ENCODE measurements at regions not wholly inside any gene's neighbourhood (a gene's known extent, or its start where the extent isn't known, plus 50 kb on each side); places are given as distances from the start of the nearest gene placed in this dataset.
"Not testable (repeated sequence)": the region's sequence is repeated elsewhere in the genome, so short reads cannot be mapped to it uniquely, and the experiment has no call there.

DNA sequence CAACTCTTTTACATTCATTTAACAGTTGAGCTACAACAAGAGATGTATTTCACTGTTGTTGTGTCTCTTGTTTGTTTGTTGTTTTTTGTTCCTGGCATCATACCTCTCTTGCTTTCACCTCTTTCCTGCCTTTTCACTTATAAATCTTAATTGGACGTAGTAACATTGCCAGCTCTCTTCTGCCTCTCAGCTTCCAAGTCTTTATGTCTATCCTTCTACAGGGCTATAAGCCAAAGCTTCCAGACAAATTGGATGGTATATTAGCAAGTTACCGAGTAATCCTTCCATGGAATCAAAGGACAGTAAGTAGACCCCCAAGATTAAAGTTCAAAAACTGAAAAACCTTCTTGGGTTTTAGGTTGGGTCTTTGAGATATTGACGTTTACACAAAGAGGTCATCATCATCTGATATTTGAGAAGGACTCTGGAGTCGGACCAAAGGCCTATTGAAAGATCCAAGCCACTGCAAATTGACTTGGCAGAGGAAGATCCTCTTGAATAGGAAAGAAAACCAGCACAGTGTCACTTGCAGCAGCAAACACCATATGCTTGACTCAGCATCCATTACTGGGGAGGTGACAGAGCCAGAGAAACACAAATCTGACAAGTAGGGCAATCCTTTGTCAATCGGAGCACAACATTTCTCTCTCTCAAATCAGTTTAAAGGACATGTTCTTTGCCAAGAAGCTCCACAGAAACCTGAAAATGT lies 648.5 kb upstream of the NR2F2 start:
- no peak for DNase-seq

DNA sequence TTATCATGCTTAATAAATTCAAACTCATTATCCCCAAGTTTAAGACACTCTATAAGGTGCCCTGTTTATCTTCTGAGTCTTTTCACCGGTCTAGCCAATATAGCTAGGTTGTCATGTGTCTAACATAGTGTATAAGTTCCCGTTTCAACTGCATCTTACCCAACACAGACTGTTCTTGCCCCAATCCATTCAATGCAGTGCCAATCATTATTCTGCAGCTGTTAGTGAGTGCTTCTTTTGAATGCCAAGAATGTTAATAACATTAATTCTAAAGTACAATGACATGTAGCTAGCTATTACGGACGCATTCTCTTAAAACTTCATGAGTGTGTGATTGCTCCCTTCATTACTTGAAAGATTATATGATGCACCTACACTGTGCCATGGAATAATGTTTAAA lies 646.4 kb upstream of the NR2F2 start:
- no peak for DNase-seq

DNA sequence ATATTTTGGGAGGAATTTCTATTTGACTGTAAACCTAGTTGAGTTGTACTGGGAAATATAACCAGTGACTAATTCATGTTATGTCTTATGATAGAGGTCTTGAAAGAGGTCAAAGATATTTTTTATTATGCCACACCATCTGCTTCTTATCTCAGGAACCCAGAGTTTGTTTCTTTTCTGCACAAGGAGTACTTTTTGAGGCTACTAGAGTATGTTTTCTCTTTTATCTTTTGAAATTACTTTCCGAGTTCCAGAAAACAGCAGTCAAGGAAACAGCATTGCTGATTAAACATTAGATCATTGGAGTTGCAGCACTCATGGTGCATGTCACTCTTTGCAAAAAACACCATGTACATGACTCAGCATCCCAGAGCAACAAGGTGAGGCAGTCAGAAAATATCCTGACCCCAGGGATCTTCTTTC lies 645.8 kb upstream of the NR2F2 start:
- no peak for DNase-seq

GRCh38 chr15:95687061-95687460 lies 643.4 kb upstream of the NR2F2 start:
- DNase-seq: no peak

GRCh38 chr15:95687686-95688085 lies 642.8 kb upstream of the NR2F2 start:
- DNase-seq: no peak

- no peak for DNase-seq
These were observed 639.7 kb upstream of the NR2F2 start for GRCh38 chr15:95690631-95691340.

DNA sequence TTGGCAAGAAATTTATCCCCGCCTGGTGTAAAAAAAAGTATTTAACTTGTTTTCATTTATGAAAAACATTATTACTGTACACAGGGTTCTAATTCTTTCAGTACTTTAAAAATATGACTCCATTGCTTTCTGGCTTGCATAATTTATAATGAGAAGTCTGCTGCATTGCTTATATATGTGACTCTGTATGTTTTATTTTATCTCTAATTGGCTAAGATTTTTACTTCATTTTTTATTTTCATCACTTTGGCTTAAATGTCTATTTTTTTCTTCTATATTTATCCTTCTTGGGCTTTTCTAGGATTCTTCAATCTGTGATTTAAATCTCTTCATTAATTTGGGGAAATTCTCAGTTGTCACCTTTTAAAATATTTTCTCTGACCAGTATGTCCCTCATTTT lies 636.6 kb upstream of the NR2F2 start:
- DNase-seq: no peak

- DNase-seq: no peak
These were observed 632.3 kb upstream of the NR2F2 start for GRCh38 chr15:95698230-95698629.

DNA sequence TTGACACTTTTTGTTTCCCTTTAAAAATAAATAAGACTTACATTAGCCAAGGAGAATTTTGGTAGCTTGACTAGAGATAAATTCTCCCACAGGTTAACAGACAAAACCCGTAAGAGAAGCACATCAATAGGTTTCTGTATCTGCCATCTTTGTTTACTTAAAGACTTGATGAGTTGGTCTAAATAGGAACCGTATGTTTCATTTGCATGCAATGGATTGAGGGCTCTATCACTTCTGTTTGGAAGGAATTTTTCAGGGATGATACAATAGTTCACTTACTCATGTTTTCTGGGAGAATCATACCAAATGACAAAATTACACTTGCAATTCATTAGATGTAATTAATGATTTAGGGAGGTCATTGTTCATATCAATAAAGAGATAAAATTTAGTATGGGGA lies 631.5 kb upstream of the NR2F2 start:
- DNase-seq: no peak

DNA sequence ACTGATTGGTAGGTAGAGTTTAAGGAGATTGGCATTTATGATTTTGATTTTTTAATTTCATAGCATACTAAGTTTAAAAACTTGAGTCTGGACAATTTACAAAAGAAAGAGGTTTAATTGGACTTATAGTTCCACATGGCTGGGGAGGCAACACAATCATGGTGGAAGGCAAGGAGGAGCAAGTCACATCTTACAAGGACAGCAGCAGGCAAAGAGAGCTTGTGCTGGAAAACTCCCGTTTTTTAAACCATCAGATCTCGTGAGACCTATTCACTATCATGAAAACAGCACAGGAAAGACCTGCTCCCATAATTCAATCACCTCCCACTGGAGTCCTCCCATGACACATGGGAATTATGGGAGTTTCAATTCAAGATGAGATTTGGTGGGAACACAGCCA lies 630.9 kb upstream of the NR2F2 start:
- DNase-seq: no peak

DNA sequence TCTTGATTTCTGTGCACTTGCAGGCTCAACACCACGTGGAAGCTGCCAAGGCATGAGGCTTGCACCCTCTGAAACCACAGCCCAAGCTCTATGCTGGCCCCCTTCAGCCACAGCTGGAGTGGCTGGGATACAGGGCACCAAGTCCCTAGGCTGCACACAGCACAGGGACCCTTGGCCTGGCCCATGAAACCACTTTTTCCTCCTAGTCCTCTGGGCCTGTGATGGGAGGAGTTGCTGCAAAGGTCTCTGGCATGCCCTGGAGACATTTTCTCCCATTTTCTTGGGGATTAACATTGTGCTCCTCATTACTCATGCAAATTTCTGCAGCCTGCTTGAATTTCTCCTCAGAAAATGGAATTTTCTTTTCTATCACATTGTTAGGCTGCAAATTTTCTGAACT lies 629.8 kb upstream of the NR2F2 start:
- DNase-seq: not testable (repeated sequence)

GRCh38 chr15:95701410-95701809 lies 629.1 kb upstream of the NR2F2 start:
- no peak for DNase-seq

DNA sequence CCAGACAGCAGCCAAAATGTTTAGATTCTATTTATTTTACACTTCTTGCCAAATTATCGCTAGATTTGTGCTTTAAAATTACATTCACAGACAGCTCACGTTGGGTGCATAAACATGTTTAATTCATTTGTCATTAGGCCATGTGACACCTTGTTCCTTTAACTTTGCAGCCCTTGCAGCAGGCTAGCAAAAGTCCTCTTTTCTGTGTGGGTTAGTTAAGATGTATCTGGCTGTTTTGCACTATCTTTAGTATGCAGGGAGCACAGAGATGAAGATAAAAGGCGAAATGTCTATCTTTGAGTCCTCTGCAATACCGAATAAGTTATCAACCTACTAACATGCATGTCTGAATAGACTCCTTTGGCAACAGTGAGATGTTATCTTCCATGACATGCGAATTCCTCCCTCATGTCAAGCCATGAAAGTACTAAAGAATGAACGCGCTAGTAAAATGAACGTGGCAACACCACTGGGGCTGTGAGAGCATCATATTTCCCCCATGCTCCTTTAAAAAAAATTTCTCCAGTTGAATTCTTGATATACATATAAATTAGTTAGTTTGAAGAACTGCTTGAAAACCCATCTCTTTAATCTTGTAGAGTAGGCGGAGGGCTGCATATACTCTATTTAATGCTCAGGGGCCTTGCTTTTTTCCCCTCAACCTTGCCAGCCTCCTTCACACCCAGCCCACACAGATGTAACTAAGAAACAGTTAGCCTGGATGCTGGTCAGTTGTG lies 620.4 kb upstream of the NR2F2 start:
- no peak for DNase-seq

GRCh38 chr15:95712785-95713184 lies 617.7 kb upstream of the NR2F2 start:
- DNase-seq: no peak

DNA sequence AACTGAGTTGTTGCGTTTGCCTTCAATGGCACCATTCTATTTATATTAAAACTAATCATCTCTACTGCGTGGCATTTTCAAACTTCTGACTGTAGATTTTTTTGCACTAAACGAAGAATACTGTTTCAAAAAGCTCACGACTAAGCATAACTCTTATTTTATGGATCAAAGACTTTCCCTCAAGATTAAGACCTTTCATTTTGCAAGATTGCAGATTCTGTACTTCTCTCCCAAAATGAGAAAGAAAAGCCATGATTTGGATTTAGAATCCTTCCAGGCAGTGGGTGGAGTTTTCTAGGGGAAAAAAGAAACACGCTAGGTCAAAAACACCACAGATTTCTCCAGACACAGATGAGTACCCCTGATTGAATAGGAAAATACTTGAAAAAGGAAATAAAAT lies 617.2 kb upstream of the NR2F2 start:
- DNase-seq: no peak

DNA sequence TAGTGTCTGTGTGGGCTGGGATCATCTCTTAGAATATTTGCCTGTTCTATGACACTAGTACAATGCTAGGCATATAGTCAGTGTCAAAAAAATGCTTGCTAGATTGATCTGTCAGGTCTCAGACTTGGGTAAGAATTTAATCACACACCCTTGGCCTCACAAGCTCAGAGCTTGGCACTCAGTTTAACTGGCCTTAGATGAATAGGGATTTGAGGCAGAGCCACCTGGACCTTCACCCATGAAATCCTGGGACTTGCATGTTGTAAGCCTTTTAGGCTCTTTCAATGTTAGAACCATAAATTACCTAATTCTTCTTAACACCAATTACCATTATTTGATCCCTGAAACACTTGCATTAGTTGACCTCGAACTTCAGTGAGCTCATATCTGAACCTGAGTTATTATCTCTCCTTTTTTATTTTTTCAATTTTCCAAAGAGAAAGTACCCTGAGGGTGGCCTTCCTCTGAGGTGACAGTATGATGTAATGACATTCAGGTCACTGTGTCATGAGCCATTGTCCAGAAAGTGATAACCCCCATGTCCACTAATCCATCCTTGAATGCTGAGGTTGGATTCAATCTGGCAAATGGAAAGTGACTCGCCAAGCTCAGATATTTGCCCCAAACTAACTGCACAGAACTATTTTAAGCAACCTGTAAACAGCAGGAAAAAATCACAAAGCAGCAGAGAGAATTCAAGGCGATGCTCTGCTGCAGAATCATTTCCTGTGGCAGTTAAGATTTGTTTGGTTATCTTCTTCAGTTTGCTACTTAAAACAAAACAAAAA lies 615.2 kb upstream of the NR2F2 start:
- no peak for DNase-seq

GRCh38 chr15:95715906-95716656 lies 614.4 kb upstream of the NR2F2 start:
- DNase-seq: no peak

DNA sequence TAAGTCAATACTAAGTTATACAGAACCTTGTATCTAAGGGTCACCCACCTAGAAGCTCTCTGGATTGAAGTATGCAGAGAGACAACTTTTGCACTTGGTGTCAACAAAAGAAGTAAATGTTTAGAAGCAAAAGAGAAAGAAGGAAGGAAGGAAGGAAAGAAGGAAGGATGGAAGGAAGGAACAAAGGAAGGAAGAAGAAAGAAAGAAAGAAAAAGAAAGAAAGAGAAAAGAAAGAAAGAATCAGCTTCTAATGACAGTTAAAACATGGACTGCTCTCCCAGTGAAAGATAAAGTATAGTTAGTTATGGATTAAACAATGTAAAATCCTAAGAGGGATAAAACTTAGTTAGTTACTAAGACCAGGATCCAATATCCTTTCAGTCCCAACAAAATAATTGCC lies 613.8 kb upstream of the NR2F2 start:
- no peak for DNase-seq

DNA sequence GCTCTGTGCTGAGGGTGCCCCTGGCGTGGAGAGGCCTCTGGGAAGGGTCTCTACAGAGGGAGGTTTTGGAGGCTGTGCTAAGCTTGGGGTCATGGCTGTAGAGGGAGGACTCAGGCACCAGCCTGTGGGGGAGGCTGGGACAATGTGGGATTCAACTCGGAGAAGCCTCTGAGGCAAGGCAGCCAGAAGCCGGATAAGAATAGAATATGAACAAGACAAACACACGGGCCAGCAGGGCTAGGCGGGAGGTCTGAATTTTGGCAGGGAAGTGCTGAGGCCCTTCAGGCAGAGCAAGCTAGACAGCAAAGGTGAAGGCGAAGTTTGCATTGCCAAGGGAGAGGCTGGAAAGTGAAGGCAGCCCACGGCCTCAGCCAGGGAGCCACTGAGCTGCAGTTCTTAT lies 612.1 kb upstream of the NR2F2 start:
- no peak for DNase-seq

DNA sequence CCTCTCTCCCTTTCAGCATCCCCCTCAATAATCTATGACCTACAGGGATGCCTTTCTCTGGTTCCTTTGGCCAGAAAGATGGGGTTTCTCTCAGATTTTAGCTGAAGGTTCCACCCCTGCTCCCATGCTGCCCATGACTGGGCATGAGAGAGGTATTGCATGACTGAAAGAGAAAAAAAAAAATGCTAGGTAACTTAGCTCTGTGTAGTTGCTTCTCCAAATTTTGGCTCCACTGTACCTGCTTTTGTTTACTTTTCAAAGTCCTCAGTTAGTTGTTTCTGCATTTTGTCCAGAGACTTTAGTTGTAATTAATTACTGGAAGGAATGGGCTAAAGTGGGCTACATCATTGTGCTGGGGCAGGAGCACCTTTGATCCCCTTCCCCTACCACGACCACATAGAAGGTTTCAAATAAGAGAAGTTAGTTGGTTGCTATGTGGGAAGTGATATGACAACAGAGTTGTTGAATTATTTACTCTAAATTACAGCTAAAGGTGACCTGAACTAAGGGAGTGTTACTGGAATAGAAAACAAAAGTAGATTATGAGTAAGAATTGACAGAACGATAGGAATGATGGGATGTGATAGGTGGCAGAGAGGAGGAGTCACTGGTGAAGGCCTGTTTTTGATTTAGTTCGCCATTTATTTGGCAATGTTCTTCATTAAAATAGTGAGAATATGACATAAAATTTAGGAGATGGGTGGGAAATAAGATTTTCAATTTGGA lies 605.4 kb upstream of the NR2F2 start:
- no peak for DNase-seq

DNA sequence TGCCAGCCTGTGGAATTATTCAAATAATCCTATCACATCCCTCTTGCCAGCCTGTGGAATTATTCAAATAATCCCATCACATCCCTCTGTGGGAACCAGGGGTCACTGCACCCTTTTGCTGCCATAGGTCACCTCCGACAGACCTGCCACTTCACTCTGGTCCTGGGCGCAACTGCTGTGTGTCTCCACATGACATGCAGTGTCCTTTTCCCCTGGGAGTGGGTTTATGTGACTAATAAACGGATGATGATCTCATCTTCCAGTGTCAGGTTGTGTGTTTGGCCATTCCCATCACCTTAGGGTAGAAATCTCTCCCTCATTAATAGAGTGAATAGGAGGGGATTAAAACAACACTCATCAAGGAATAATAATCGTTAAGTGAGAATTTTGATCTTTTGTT lies 603.6 kb upstream of the NR2F2 start:
- DNase-seq: no peak

- no peak for DNase-seq
These were observed 596.6 kb upstream of the NR2F2 start for GRCh38 chr15:95733931-95734330.
